Omental fat pad (tissue), 3 donors: ENCODE measurements at regions not wholly inside any gene's neighbourhood (a gene's known extent, or its start where the extent isn't known, plus 50 kb on each side); places are given as distances from the start of the nearest gene placed in this dataset.

Source experiments
- ATAC-seq: fragments of 150-250 bp; one replicate; pipeline ENCODE4 v1.9.1; 2016; ENCODE audit warnings: mild to moderate bottlenecking, moderate library complexity; ENCODE audit not compliant: low FRiP score
- DNase-seq: peaks from one replicate; pipeline ENCODE4 v3.0.0-alpha.2; 2019; ENCODE audit warnings: low spot score
- CTCF ChIP-seq, 3 donors: fragments of 450-650 bp; IDR thresholded peaks; one replicate each; pipeline ENCODE4 v1.5.1; 2016 to 2017; ENCODE audit warnings: antibody characterized with exemption in 3 of 3, mild to moderate bottlenecking in 3 of 3, moderate library complexity in 2 of 3

- TF ChIP-seq CTCF (IDR thresholded peaks at IDR 0.05): no peak
- ATAC-seq (no peak), DNase-seq (no peak)
These were observed 264.4 kb upstream of the OR4E1 start for GRCh38 chr14:21937996-21938395.

- no peak for DNase-seq
- no peak for ATAC-seq
- no peak for TF ChIP-seq CTCF (IDR thresholded peaks at IDR 0.05)
These were observed 260.1 kb upstream of the OR4E1 start for GRCh38 chr14:21933681-21934080.

GRCh38 chr14:21924479-21924878 is 250.9 kb upstream of the OR4E1 start:
- no peak for ATAC-seq
- TF ChIP-seq CTCF (IDR thresholded peaks at IDR 0.05): no peak
- no peak for DNase-seq

GRCh38 chr14:21923820-21924219 is 250.2 kb upstream of the OR4E1 start:
- no peak for ATAC-seq
- DNase-seq: no peak
- TF ChIP-seq CTCF (IDR thresholded peaks at IDR 0.05): no peak

GRCh38 chr14:21921453-21921852 is 247.8 kb upstream of the OR4E1 start:
- TF ChIP-seq CTCF (IDR thresholded peaks at IDR 0.05): no peak
- ATAC-seq: no peak
- DNase-seq: no peak

GRCh38 chr14:21917699-21918436 is 244.2 kb upstream of the OR4E1 start:
- TF ChIP-seq CTCF (IDR thresholded peaks at IDR 0.05): no peak
- peak; percentile 46 for ATAC-seq
- no peak for DNase-seq

GRCh38 chr14:21915826-21916225 is 242.2 kb upstream of the OR4E1 start:
- no peak for ATAC-seq
- DNase-seq: no peak
- TF ChIP-seq CTCF (IDR thresholded peaks at IDR 0.05): no peak
